ENCODE measurements at regions not wholly inside any gene's neighbourhood (a gene's known extent, or its start where the extent isn't known, plus 50 kb on each side); places are given as distances from the start of the nearest gene placed in this dataset.

GRCh38 chr6:130760006-130760405, 67.2 kb upstream of the SMLR1 start:
- DNase-seq, result no peak

DNA sequence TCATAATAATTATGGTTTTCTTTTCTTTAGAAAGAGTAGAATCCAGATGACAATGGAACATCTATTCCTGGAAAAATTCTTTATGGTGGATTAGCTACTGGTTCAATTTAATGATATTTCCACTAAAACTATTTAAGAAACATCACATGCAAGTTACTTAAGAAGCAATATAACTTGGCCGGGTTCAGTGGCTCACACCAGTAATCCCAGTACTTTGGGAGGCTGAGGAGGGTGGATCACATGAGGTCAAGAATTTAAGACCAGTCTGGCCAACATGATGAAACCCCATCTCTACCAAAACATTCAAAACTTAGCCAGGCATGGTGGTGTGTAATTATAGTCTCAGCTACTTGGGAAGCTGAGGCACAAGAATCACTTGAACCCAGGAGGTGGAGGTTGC, 65.9 kb upstream of the SMLR1 start:
- DNase-seq, result no peak

- no peak for DNase-seq
Observed at GRCh38 chr6:130765181-130765727, 62.0 kb upstream of the SMLR1 start.

DNA sequence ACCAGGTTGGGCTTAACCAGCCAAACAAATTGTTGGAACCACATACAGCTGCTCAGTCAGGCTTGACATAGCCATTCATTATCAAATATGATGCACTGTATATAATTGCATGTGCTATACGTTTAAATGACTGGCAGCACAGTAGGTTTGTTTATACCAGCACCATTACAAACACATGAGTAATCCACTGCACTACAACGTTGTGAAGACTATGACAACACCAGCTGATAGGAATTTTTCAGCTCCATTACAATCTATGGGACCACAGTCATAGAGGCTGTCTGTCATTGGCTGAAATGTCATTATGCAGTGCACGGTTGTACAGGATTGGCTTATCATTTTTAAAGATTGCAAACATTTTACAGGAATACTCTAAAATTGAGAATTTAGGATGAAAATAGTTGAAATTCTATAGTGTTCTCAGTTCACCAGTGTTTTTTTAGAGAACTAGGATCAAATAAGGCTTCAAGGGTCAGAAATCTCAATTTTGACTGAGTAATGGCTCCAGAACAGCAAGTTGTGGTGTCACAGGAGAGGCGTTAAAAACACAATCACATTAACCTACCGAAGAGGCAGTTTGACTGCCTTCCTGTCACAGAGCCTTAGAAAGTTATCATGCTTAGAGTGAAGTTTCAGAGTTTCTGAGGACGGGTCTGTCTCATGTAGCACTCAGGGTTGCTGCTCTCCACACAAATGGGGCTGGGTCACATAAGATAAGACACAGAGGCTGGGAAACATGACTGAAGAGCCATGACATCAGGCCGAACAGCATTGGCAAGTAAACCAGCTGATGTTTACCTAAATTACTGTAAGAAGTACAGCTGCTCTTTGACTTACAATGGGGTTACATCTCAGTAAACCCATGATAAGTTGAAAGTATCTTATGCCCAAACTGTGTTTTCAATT, 60.7 kb upstream of the SMLR1 start:
- DNase-seq, result no peak

DNA sequence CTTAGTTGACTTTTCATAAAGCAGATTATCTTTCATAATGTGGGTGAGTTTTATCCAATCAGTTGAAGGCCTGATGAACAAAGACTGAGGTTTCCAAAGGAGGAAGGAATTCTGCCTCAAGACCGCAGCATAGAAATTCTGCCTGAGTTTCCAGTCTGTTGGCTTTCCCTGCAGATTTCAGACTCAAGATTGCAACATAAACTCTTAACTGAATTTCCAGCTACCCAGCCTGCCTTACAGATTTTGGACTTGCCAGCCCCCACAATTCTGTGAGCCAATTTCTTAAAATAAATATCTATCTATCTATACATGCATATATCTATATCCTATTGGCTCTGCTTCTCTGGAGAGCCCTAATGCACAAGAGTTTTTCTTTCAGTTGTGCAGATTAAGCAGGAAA, 57.3 kb upstream of the SMLR1 start:
- no peak for DNase-seq

DNA sequence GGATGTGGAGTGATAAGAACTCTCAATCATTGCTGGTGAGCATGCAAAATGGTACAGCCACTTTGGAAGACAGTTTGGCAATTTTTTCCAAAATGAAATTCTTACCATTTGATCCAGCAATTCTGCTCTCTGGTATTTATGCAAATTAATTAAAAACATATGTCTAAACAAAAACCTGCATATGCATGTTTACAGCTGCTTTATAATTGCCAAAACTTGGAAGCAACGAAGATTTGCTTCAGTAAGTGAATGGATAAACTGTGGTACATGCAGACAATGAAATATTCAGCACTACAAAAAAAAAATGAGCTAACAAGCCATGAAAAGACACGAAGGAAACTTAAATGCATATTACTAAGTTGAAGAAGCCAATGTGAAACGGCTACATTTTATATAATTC, 55.5 kb upstream of the SMLR1 start:
- no peak for DNase-seq

GRCh38 chr6:130773860-130774259, 53.3 kb upstream of the SMLR1 start:
- DNase-seq, result no peak

DNA sequence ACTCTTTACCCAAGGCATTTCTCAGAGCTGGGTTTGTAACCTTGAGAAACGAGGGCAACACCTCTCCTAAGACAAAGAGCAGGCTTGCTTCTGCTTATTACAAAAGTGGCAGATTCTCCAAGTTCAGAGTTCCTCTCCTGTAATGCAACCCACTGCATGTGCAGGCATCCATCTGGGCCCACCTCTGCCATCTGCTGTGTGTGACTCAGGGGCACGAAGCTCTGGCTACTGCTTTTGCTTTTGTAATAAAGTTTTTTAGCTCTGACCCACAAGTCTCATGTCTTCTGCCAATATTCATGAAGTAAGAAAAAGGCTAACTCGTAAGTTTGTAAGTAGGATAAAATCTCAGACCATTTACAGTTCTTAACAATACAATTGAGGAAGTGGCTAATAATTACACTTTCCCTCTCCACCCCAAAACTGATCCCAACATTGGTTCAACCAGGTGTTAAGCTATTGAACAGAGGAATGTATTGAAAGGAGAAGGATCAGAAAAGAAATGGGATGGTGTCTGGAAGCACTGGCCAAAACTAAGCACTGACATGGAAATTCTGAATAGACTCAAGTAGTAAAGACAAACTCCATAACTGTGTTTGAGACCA, 51.7 kb upstream of the SMLR1 start:
- no peak for DNase-seq

GRCh38 chr6:130776287-130776925, 50.8 kb upstream of the SMLR1 start:
- DNase-seq, result no peak

All from nucleus accumbens (tissue), 56 donors.